A549 (cell line): ENCODE measurements at regions not wholly inside any gene's neighbourhood (a gene's known extent, or its start where the extent isn't known, plus 50 kb on each side); places are given as distances from the start of the nearest gene placed in this dataset.

Source experiments
- ATAC-seq, 2 experiments: fragments of 200-7000 bp in 1 of 2; fragments of >200 bp in 1 of 2; cut with Nextera tagmentation in 1 of 2; cut with Tn5 transposase in 1 of 2; 3 replicates each; pipeline versions ENCODE4 v1.8.0 to v1.9.1; 2018 to 2020; ENCODE audit warnings: mild to moderate bottlenecking in 1 of 2, moderate library complexity in 1 of 2
- CTCF ChIA-PET: fragments of 300-600 bp; sonication (Branson Sonifier 250); formaldehyde crosslinking; extraction: SDS; loops from one replicate; lab custom pipeline; 2021; ENCODE audit warnings: antibody characterized with exemption, inconsistent platforms; lab: Yijun Ruan, JAX
- POLR2A ChIA-PET: fragments of 350-600 bp; formaldehyde crosslinking; extraction: SDS; loops from one replicate; lab custom pipeline; 2021; ENCODE audit warnings: antibody characterized with exemption, inconsistent platforms; lab: Yijun Ruan, JAX
- DNase-seq, 2 experiments: peaks; one replicate each; pipeline versions ENCODE4 v3.0.0 to v3.0.0-alpha.2; 2011 to 2016; ENCODE audit warnings: low read depth in 1 of 2, low spot score in 1 of 2
- FAIRE-seq: peaks from 2 replicates; lab custom pipeline; 2011; peaks lifted over from hg19 to GRCh38; lab: Jason Lieb, UNC
- H3K27ac ChIP-seq, 2 experiments: fragments of >200 bp; sonication (Bioruptor Twin); formaldehyde crosslinking; 3 replicates each; pipeline ENCODE4 v1.5.1; 2016 to 2017
- H3K4me1 ChIP-seq: fragments of >200 bp; sonication (Bioruptor Twin); formaldehyde crosslinking; 3 replicates; pipeline ENCODE4 v1.6.1; 2016
- H3K4me2 ChIP-seq: fragments of >200 bp; sonication (Bioruptor Twin); formaldehyde crosslinking; 3 replicates; pipeline ENCODE4 v1.6.1; 2016
- H3K4me3 ChIP-seq: fragments of >200 bp; sonication (Bioruptor Twin); formaldehyde crosslinking; 3 replicates; pipeline ENCODE4 v1.5.1; 2016
- H3K9me3 ChIP-seq: fragments of >200 bp; sonication (Bioruptor Twin); formaldehyde crosslinking; 3 replicates; pipeline ENCODE4 v1.6.1; 2016
- ATOH8 ChIP-seq: fragments of 250-450 bp; sonication (Bioruptor Pico); IDR thresholded peaks from 2 replicates; pipeline ENCODE4 v1.5.0; 2020; ENCODE audit warnings: low read depth, mild to moderate bottlenecking, moderate library complexity
- CHD4 ChIP-seq: fragments of 200-600 bp; sonication (generic); IDR thresholded peaks from 2 replicates; pipeline ENCODE4 v1.6.1; 2016; ENCODE audit warnings: antibody characterized with exemption, mild to moderate bottlenecking, borderline replicate concordance
- EHF ChIP-seq: fragments of 250-450 bp; sonication (Bioruptor Pico); IDR thresholded peaks from 2 replicates; pipeline ENCODE4 v1.5.0; 2020; ENCODE audit warnings: mild to moderate bottlenecking
- ELK1 ChIP-seq: fragments of 150-350 bp; IDR thresholded peaks from 2 replicates; pipeline ENCODE4 v1.6.1; 2014; ENCODE audit warnings: low read depth, mild to moderate bottlenecking, low read length
- EP300 ChIP-seq, 2 experiments: fragments of >200 bp; sonication (Bioruptor Twin); formaldehyde crosslinking; IDR thresholded peaks; 2 replicates in 1 of 2; 3 replicates in 1 of 2; pipeline ENCODE4 v1.6.1; 2016 to 2017
- ESRRA ChIP-seq: fragments of 150-350 bp; IDR thresholded peaks from 2 replicates; pipeline ENCODE4 v1.6.1; 2014; ENCODE audit warnings: mild to moderate bottlenecking, low read length, borderline replicate concordance
- FOXS1 ChIP-seq: fragments of 250-450 bp; sonication (Bioruptor Pico); IDR thresholded peaks from 2 replicates; pipeline ENCODE4 v1.5.0; 2020; ENCODE audit warnings: mild to moderate bottlenecking, moderate library complexity
- HOXA7 ChIP-seq: fragments of 250-450 bp; sonication (Bioruptor Pico); IDR thresholded peaks from 2 replicates; pipeline ENCODE4 v1.5.0; 2020; ENCODE audit warnings: mild to moderate bottlenecking, moderate library complexity
- HOXB5 ChIP-seq: fragments of 250-450 bp; sonication (Bioruptor Pico); IDR thresholded peaks from 2 replicates; pipeline ENCODE4 v1.5.0; 2020; ENCODE audit warnings: mild to moderate bottlenecking, moderate library complexity
- MAFK ChIP-seq: fragments of 450-650 bp; IDR thresholded peaks from 2 replicates; pipeline ENCODE4 v1.6.1; 2014; ENCODE audit not compliant: partially characterized antibody
- NFE2L2 ChIP-seq: fragments of 150-350 bp; conservative IDR thresholded peaks from 2 replicates; pipeline ENCODE4 v1.6.1; 2014; ENCODE audit warnings: low read length
- PHF8 ChIP-seq: fragments of 200-600 bp; sonication (generic); IDR thresholded peaks from 2 replicates; pipeline ENCODE4 v1.6.1; 2016; ENCODE audit warnings: low read depth, mild to moderate bottlenecking, antibody characterized with exemption, moderate library complexity, borderline replicate concordance
- REST ChIP-seq: fragments of 200-600 bp; sonication (generic); IDR thresholded peaks from 2 replicates; pipeline ENCODE4 v1.6.1; 2016; ENCODE audit warnings: antibody characterized with exemption, mild to moderate bottlenecking, moderate library complexity
- RFX5 ChIP-seq: fragments of 450-650 bp; IDR thresholded peaks from 2 replicates; pipeline ENCODE4 v1.7.1; 2014; ENCODE audit warnings: antibody characterized with exemption, mild to moderate bottlenecking, moderate library complexity
- SREBF2 ChIP-seq: fragments of 450-650 bp; IDR thresholded peaks from 2 replicates; pipeline ENCODE4 v1.6.1; 2014; ENCODE audit warnings: mild to moderate bottlenecking, moderate library complexity
- TP53 ChIP-seq: fragments of 250-450 bp; sonication (Bioruptor Pico); IDR thresholded peaks from 2 replicates; pipeline ENCODE4 v1.5.0; 2021; ENCODE audit warnings: mild to moderate bottlenecking, moderate library complexity
- WGBS: methylation state at CpG from one replicate; pipeline ENCODE4 v1.1.6; 2017; ENCODE audit errors: missing lambda C conversion rate; 5-methylcytosine and 5-hydroxymethylcytosine counted together

- no peak for DNase-seq
- Histone ChIP-seq H3K4me1 (no peaks in the 10 kb centered on the region), H3K4me3 (no peak overlapping the region), H3K9me3 (no peaks in the 10 kb centered on the region; the same call in 2 of the 3 replicates), H3K4me2 (no peak overlapping the region), H3K27ac (no peak overlapping the region)
- FAIRE-seq: no peak
- WGBS: 12% methylated on average over 7 of the region's 7 CpGs
- ChIA-PET CTCF (no interaction called here), POLR2A (no interaction called here)
- no peak for ATAC-seq
- TF ChIP-seq REST: no peak
Observed at GRCh38 chr17:5913032-5913531, 157.1 kb upstream of the WSCD1 start.

GRCh38 chr17:5913641-5914040 lies 156.5 kb upstream of the WSCD1 start:
- no peak for TF ChIP-seq RFX5
- TF ChIP-seq HOXA7: no peak
- TF ChIP-seq FOXS1 (CRISPR knock-in tag): no peak
- no peak for TF ChIP-seq PHF8
- TF ChIP-seq ESRRA: no peak
- no peak for TF ChIP-seq ATOH8 (CRISPR knock-in tag)
- no peak for TF ChIP-seq EP300 (IDR thresholded peaks at IDR 0.05)
- no peak for TF ChIP-seq CHD4
- TF ChIP-seq HOXB5 (CRISPR knock-in tag): no peak
- no peak for TF ChIP-seq TP53 (CRISPR knock-in tag)
- no peak for TF ChIP-seq ELK1
- TF ChIP-seq MAFK: no peak
- ATAC-seq (no peak), FAIRE-seq (no peak), DNase-seq (no peak)
- CTCF ChIA-PET: no interaction called here
- Histone ChIP-seq H3K27ac (no peak overlapping the region), H3K4me3 (no peak overlapping the region), H3K9me3 (no peaks in the 10 kb centered on the region; the same call in 2 of the 3 replicates), H3K4me2 (no peak overlapping the region), H3K4me1 (no peaks in the 10 kb centered on the region)
- POLR2A ChIA-PET: no interaction called here
- WGBS: 12% methylated on average over 1 of the region's 1 CpG

GRCh38 chr17:5915337-5915736 lies 154.8 kb upstream of the WSCD1 start:
- WGBS: 6% methylated on average over 2 of the region's 2 CpGs
- DNase-seq (no peak), ATAC-seq (no peak), FAIRE-seq (no peak)
- H3K27ac ChIP-seq: no peak overlapping the region
- H3K4me3 ChIP-seq: no peak overlapping the region
- no peak overlapping the region for H3K4me2 ChIP-seq
- TF ChIP-seq SREBF2: no peak
- no peaks in the 10 kb centered on the region for H3K4me1 ChIP-seq
- CTCF ChIA-PET: no interaction called here
- H3K9me3 ChIP-seq: no peaks in the 10 kb centered on the region
- POLR2A ChIA-PET: no interaction called here

- FAIRE-seq (no peak), ATAC-seq (no peak), DNase-seq (no peak)
- Histone ChIP-seq H3K4me2 (no peak overlapping the region), H3K4me3 (no peak overlapping the region), H3K27ac (no peak overlapping the region), H3K4me1 (no peaks in the 10 kb centered on the region), H3K9me3 (no peaks in the 10 kb centered on the region)
- TF ChIP-seq EHF (CRISPR knock-in tag): no peak
- no peak for TF ChIP-seq NFE2L2
- CTCF ChIA-PET: no interaction called here
- POLR2A ChIA-PET: no interaction called here
- 35% methylated on average over 4 of the region's 4 CpGs for WGBS
Observed at GRCh38 chr17:5919089-5919488, 151.1 kb upstream of the WSCD1 start.
